Hepatocyte (in vitro differentiated cells): ENCODE measurements at regions not wholly inside any gene's neighbourhood (a gene's known extent, or its start where the extent isn't known, plus 50 kb on each side); places are given as distances from the start of the nearest gene placed in this dataset.

Experiments used
- CTCF ChIP-seq: fragments of 200-600 bp; sonication (generic); IDR thresholded peaks from 2 replicates; pipeline ENCODE4 v1.5.1; 2016; ENCODE audit warnings: antibody characterized with exemption, mild to moderate bottlenecking; ENCODE audit not compliant: poor library complexity
- EZH2 ChIP-seq: fragments of 200-600 bp; sonication (generic); IDR thresholded peaks from 2 replicates; pipeline ENCODE4 v1.6.1; 2016; ENCODE audit warnings: antibody characterized with exemption, mild to moderate bottlenecking, borderline replicate concordance
- EZH2phosphoT487 ChIP-seq: fragments of 200-600 bp; sonication (generic); IDR thresholded peaks from one replicate; pipeline ENCODE4 v1.6.1; 2018; ENCODE audit warnings: antibody characterized with exemption, mild to moderate bottlenecking, low read depth, moderate library complexity; ENCODE audit not compliant: unreplicated experiment, severe bottlenecking

- TF ChIP-seq CTCF: no peak
- no peak for TF ChIP-seq EZH2
- no peak for TF ChIP-seq EZH2phosphoT487
These were observed 112.3 kb upstream of the IRF2BP2 start for GRCh38 chr1:234722270-234722704.
